Skin epidermis (tissue), 12 donors: ENCODE measurements at regions not wholly inside any gene's neighbourhood (a gene's known extent, or its start where the extent isn't known, plus 50 kb on each side); places are given as distances from the start of the nearest gene placed in this dataset.

Experiments used
- H3K27ac ChIP-seq, 21 experiments: fragments of 200-600 bp; sonication (generic) in 11 of 21; one replicate each; pipeline ENCODE4 v1.5.0; 2020; ENCODE audit warnings: mild to moderate bottlenecking in 3 of 21, inconsistent platforms in 2 of 21, moderate library complexity in 2 of 21
- H3K4me3 ChIP-seq, 7 experiments: fragments of 200-600 bp; sonication (generic) in 2 of 7; one replicate each; pipeline ENCODE4 v1.5.0; 2020; ENCODE audit warnings: inconsistent platforms in 2 of 7, mild to moderate bottlenecking in 2 of 7, moderate library complexity in 1 of 7

GRCh38 chr9:105859428-105860091 is 165.2 kb downstream of the TMEM38B start:
- no peak overlapping the region for H3K27ac ChIP-seq
- no peak overlapping the region for H3K4me3 ChIP-seq

DNA sequence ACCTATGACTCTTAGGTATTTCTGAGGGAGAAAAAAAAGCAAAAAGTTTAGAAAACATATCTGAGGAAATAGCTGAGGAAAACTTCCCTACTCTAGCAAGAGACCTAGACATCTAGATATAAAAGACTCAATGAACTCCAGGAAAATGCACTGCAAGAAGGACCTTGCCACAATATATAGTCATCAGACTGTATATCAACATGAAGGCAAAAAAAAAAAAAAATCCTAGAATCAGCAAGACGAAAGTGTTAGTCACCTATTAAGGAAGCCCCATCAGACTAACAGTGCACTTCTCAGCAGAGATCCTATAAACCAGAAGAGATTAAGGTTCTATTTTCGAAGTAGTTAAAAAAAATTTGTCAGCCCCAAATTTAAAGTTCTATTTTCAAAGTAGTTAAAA is 166.2 kb downstream of the TMEM38B start:
- Histone ChIP-seq H3K27ac (no peak overlapping the region), H3K4me3 (no peak overlapping the region)

GRCh38 chr9:105861972-105862371 is 167.6 kb downstream of the TMEM38B start:
- Histone ChIP-seq H3K27ac (no peak overlapping the region), H3K4me3 (no peak overlapping the region)

- H3K27ac ChIP-seq: no peak overlapping the region
- no peak overlapping the region for H3K4me3 ChIP-seq
Measured at GRCh38 chr9:105864248-105864898, 170.0 kb downstream of the TMEM38B start.

GRCh38 chr9:105865285-105865684 is 170.9 kb downstream of the TMEM38B start:
- H3K27ac ChIP-seq: no peak overlapping the region
- no peak overlapping the region for H3K4me3 ChIP-seq

DNA sequence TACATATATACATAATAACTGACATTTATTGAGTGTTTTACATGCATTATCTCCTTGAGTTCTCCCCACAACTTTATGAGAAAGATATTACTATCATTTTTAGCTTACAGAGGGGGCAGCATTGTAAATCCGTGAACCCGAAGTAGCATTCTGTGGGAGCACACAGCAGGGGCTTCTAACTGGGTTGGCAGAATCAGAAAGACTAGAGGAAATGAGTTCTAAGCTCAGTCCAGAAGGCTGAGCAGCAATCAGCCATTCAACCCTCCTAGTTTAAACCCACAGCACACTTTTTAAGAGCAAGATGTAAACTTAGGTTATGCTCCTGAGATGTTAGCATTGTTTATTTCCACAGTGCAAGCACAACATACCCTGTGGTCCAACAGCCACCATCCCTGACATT is 177.2 kb downstream of the TMEM38B start:
- no peak overlapping the region for H3K4me3 ChIP-seq
- no peak overlapping the region for H3K27ac ChIP-seq

DNA sequence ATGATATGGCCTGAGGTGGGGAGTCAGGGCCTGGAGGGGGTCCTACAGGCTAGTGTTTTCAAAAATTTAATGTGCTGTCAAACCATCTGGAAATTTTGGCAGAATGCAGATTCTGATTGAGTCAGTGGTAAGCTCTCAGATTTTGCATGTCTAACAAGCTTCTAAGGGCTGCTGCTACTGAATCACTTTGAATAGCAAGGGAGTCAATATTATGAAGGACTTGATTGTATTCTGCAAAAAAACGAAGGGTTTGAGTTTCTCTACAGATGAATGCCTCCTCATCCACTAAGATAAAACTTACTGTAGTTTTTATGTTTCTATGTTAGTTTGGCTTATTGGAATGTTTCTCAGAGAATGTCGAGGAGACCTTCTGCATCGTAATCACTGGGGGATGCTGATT is 179.5 kb downstream of the TMEM38B start:
- Histone ChIP-seq H3K27ac (no peak overlapping the region), H3K4me3 (no peak overlapping the region)

- no peak overlapping the region for H3K27ac ChIP-seq
- no peak overlapping the region for H3K4me3 ChIP-seq
Measured at GRCh38 chr9:105877721-105878120, 183.4 kb downstream of the TMEM38B start.

- Histone ChIP-seq H3K27ac (no peak overlapping the region), H3K4me3 (no peak overlapping the region)
Measured at GRCh38 chr9:105879181-105879580, 184.8 kb downstream of the TMEM38B start.

- Histone ChIP-seq H3K27ac (no peak overlapping the region), H3K4me3 (no peak overlapping the region)
Measured at GRCh38 chr9:105880517-105880916, 186.2 kb downstream of the TMEM38B start.

DNA sequence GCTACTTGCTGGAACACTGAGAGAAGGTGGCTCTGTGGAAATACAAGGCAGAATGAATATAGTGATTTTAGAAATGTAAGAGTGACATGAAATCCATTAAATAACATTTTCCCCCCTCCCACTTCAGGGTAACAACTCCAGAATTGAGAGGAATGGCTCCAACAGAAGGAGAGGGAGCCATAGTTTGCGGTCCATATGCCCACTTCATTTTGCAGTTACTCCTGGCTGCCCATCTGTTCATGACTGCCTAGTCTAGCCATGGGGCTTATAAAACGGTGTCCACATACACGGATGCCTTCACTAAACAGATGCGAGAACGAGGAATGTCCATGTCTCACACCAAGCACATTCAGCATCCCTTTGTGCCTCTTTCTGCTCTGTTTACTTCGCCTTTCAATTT is 186.7 kb downstream of the TMEM38B start:
- Histone ChIP-seq H3K4me3 (no peak overlapping the region), H3K27ac (no peak overlapping the region)

- Histone ChIP-seq H3K4me3 (no peak overlapping the region), H3K27ac (no peak overlapping the region)
Measured at GRCh38 chr9:105881654-105882349, 187.5 kb downstream of the TMEM38B start.

DNA sequence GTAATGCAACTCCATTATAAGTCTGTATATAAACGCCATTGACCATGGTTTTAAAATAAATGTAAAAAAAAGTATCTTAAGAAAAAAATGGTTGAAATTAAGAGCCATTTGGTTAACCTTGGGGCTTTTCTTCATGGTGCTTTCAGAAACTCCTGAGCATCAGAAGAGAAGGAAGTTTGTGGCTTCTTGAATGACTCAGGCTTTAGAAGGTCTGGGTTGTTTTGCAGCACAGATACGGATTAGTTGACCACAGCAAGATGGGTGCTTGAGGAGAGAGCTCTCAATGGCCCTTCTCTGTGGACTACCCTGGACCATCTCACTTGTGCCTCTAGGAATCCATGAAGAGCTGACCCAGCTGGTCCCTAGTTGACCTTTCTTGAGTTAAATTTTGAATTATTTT is 189.5 kb downstream of the TMEM38B start:
- Histone ChIP-seq H3K27ac (no peak overlapping the region), H3K4me3 (no peak overlapping the region)

DNA sequence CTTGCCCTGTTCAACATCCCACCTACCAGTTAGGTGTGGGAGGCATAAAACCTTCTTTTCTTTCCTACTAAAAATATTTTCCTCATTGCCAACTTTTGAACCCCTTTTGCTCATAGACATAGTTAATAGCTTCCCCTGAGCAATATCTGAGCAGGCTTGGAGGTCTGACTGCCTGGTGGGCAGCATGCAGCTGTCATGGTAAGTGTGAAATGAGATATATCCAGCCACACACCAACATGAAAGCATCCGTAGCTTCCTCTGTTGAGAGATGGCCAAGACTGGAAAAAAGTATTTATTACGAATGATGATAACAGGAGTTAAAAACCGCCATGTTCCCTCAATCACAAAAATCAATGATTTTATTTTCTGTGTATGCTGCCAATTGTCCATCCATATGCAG is 190.1 kb downstream of the TMEM38B start:
- Histone ChIP-seq H3K4me3 (no peak overlapping the region), H3K27ac (no peak overlapping the region)

DNA sequence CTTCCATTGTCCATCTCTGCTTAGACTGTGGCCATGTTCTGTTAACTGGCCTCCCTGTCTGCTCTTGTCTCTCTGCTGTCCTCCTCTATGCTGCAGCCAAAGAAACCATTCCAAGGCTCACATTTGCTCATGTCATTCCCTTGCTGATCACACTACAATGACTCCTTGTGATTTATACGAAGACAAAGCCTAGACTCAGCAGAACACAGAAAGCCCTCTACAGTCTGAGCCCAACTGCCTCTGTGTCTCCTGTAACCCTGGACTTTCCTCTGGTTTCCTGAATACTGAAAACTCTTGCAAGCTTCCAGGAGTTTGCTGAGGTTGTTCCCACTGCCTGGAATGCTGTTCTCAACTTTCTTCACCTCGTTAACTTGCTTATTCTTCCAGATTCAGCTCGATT is 191.8 kb downstream of the TMEM38B start:
- no peak overlapping the region for H3K4me3 ChIP-seq
- H3K27ac ChIP-seq: no peak overlapping the region

DNA sequence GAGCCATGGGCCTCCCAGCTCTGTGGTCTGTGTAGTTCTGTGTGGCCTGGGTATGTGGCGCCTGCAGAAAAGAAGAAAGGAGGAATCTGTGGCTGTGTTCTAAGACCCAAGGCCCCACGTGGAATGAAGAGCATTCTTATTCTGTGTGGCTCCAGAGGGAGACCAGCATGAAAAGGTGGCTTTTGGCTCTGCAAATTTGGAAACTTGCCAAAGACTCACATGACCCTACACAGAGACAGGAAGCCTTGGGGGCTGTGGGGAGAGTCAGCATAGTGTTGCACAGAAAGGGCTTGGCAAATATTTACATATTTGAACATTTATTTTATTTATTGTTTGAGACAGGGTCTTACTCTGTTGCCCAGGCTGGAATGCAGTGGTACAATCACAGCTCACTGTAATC is 193.3 kb downstream of the TMEM38B start:
- H3K27ac ChIP-seq: no peak overlapping the region
- no peak overlapping the region for H3K4me3 ChIP-seq

DNA sequence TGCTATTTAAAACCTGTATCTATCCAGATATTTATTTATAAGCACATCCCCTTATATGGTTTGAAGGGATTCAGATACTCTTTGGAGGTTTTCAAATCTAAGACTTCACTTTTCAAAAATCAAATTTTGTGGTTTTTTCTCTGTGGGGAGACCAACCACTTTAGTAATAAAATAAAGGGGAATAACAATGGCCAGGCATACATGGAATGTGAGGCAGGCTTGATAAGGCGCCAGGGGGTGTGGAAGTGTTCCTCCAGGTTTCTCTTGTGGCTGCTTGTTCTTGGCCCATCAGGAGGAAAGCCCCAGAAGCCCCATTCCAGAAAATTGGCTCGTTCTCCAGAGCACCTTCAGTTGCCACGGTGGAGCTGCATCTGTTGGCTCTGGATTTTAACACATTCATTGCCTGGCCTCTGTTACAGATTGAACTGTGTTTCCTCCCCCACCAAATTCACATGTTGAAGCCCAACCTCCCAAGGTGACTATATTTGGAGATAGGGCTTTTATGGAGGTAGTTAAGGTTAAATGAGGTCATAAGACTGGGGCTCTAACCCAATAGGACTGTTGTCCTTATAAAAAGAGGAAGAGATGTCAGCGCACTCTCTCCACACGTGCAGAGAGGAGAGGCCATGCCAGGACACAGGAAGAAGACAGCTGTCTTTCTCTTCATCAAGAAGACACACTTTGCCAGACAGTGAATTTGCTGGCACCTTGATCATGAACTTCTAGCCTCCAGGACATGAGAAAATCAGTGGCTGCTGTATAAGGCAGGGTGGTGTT is 195.9 kb downstream of the TMEM38B start:
- no peak overlapping the region for H3K4me3 ChIP-seq
- H3K27ac ChIP-seq: no peak overlapping the region

GRCh38 chr9:105900123-105900522 is 205.8 kb downstream of the TMEM38B start:
- no peak overlapping the region for H3K27ac ChIP-seq
- H3K4me3 ChIP-seq: no peak overlapping the region

DNA sequence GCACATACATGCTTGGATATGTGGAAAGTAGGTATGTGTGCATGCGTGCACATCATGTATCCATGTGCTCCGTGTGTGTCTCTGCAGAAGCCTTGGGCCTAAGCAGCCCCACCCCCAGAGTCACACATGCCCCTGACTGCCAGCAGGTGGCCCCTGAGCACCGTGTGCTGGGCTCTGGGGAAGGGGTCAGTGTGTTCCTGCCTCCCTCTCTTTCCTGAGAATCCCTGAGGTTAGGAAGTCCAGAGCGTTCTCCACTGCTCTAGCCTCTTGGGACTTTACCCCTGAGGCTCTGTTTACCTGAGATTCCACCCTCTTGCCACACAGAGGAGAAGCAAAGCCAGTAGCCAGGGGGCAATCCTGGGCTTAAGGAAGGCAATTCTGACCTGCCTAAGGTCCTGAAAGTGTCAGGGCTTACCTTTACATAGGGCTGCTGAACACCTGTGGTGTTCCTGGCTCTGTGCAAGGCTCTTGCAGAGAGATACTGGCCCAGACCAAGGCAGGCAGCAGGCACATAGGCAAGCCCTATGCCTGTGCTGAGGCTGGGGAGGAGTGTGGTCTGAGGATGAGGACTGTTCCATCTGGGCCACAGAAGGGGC is 207.3 kb downstream of the TMEM38B start:
- no peak overlapping the region for H3K4me3 ChIP-seq
- no peak overlapping the region for H3K27ac ChIP-seq

DNA sequence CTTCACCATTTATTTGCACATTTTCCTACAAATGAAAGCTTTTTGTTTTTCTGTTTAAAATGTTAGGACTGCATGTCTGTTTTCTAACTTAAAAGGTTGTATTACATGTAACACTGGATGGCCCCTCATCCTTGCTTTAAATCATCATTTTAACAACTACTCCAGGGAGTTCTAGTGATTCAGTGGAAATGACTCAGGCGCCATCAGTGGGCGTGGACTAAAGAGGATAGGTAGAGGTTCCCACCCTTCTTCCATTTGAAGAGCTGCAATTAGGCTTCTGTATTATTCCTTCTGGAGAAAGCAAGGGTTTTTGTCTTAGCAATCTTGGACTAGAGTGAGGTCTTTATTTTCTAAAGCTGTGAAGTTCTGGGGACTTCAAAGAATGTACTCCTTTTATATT is 213.7 kb downstream of the TMEM38B start:
- no peak overlapping the region for H3K27ac ChIP-seq
- no peak overlapping the region for H3K4me3 ChIP-seq
